Ovary (tissue), 7 donors: ENCODE measurements at regions not wholly inside any gene's neighbourhood (a gene's known extent, or its start where the extent isn't known, plus 50 kb on each side); places are given as distances from the start of the nearest gene placed in this dataset.

ENCODE experiments used
- DNase-seq, 5 donors: peaks; one replicate each; pipeline ENCODE4 v3.0.0-alpha.2; 2019 to 2020
- H3K27ac ChIP-seq, 2 donors: fragments of 200-600 bp; one replicate each; pipeline versions ENCODE4 v1.5.1 to v1.8.0; 2019 to 2022
- H3K27me3 ChIP-seq: fragments of 200-600 bp; one replicate; pipeline ENCODE4 v1.8.0; 2022
- H3K36me3 ChIP-seq: fragments of 200-600 bp; sonication (generic); one replicate; pipeline ENCODE4 v1.5.1; 2019
- H3K4me1 ChIP-seq: one replicate; pipeline ENCODE4 v1.8.1; 2013; ENCODE audit warnings: mild to moderate bottlenecking, moderate library complexity; ENCODE audit not compliant: insufficient read depth
- H3K4me3 ChIP-seq: fragments of 200-600 bp; sonication (generic); one replicate; pipeline ENCODE4 v1.5.1; 2017
- H3K9me3 ChIP-seq, 2 donors: fragments of 200-600 bp in 1 of 2; sonication (generic) in 1 of 2; one replicate each; pipeline versions ENCODE4 v1.5.1 to v1.8.1; 2013 to 2019; ENCODE audit warnings: mild to moderate bottlenecking in 1 of 2, moderate library complexity in 1 of 2
- CTCF ChIP-seq, 3 donors: fragments of 450-650 bp in 2 of 3; fragments of 200-600 bp in 1 of 3; IDR thresholded peaks; one replicate each; pipeline versions ENCODE4 v1.5.1 to v1.8.0; 2016 to 2022; ENCODE audit warnings: antibody characterized with exemption in 3 of 3, mild to moderate bottlenecking in 1 of 3
- EP300 ChIP-seq: sonication (generic); formaldehyde crosslinking; IDR thresholded peaks from one replicate; pipeline ENCODE4 v1.6.1; 2017; ENCODE audit warnings: antibody characterized with exemption
- POLR2A ChIP-seq: fragments of 450-650 bp; IDR thresholded peaks from one replicate; pipeline ENCODE4 v1.6.1; 2017; ENCODE audit warnings: antibody characterized with exemption, mild to moderate bottlenecking, moderate library complexity
- WGBS, 3 donors: extraction: QIAGEN DNeasy Blood & Tissue Kit in 1 of 3; methylation state at CpG; one replicate each; pipeline versions ENCODE4 v1.1.5 to v1.1.7; 2013 to 2017; 5-methylcytosine and 5-hydroxymethylcytosine counted together
- intact Hi-C, 4 donors: fragments of 100-400 bp; cut with DNase I; formaldehyde crosslinking; loops; one replicate each; pipeline versions ENCODE4 v1.11.0 to v1.15.1; 2022 to 2023
- donor health status: DM: no; HTN: no; CAD: no; lungs with moderate emphysema.
- donor health status: DM: no; HTN: no; CAD: no.
- donor health status: Bipolar disorder and iron deficiency.
- donor health status: DM: no; HTN: no; CAD: no.
- donor health status: DM: yes; HTN: yes; CAD: no.

GRCh38 chr4:177895136-177895535, 452.9 kb upstream of the AGA start:
- TF ChIP-seq EP300 (no peak), POLR2A (no peak), CTCF (IDR thresholded peaks at IDR 0.05) (no peak)
- no peak overlapping the region for H3K4me3 ChIP-seq
- H3K27me3 ChIP-seq: no peaks in the 10 kb centered on the region
- H3K36me3 ChIP-seq: no peaks in the 10 kb centered on the region
- no peaks in the 10 kb centered on the region for H3K9me3 ChIP-seq
- no peak overlapping the region for H3K27ac ChIP-seq
- intact Hi-C loops: no loop called here
- H3K4me1 ChIP-seq: no peaks in the 10 kb centered on the region
- no peak for DNase-seq

GRCh38 chr4:177901786-177902185, 459.5 kb upstream of the AGA start:
- intact Hi-C loops: no loop called here
- Histone ChIP-seq H3K27ac (no peak overlapping the region), H3K36me3 (no peaks in the 10 kb centered on the region), H3K9me3 (no peaks in the 10 kb centered on the region), H3K27me3 (no peaks in the 10 kb centered on the region), H3K4me3 (no peak overlapping the region), H3K4me1 (no peaks in the 10 kb centered on the region)
- DNase-seq: no peak
- TF ChIP-seq CTCF (IDR thresholded peaks at IDR 0.05): no peak
- TF ChIP-seq EP300: no peak
- no peak for TF ChIP-seq POLR2A

GRCh38 chr4:177902386-177902785, 460.1 kb upstream of the AGA start:
- TF ChIP-seq POLR2A (no peak), CTCF (IDR thresholded peaks at IDR 0.05) (no peak), EP300 (no peak)
- Histone ChIP-seq H3K4me3 (no peak overlapping the region), H3K4me1 (no peaks in the 10 kb centered on the region), H3K27ac (no peak overlapping the region), H3K36me3 (no peaks in the 10 kb centered on the region), H3K27me3 (no peaks in the 10 kb centered on the region), H3K9me3 (no peaks in the 10 kb centered on the region)
- intact Hi-C loops: no loop called here
- 78 to 84% (median 80%) methylated on average over 1 of the region's 1 CpG for WGBS, 3 donors
- DNase-seq: no peak

GRCh38 chr4:177907736-177908424, 465.6 kb upstream of the AGA start:
- no peak for DNase-seq
- no peaks in the 10 kb centered on the region for H3K4me1 ChIP-seq
- no peak for TF ChIP-seq CTCF (IDR thresholded peaks at IDR 0.05)
- TF ChIP-seq EP300: no peak
- TF ChIP-seq POLR2A: no peak
- no peak overlapping the region for H3K27ac ChIP-seq
- intact Hi-C loops: no loop called here
- 27 to 45% (median 28%) methylated on average over 11 of the region's 11 CpGs for WGBS, 3 donors
- H3K4me3 ChIP-seq: no peak overlapping the region
- H3K36me3 ChIP-seq: no peaks in the 10 kb centered on the region
- no peaks in the 10 kb centered on the region for H3K9me3 ChIP-seq
- no peaks in the 10 kb centered on the region for H3K27me3 ChIP-seq
